ENCODE measurements at regions not wholly inside any gene's neighbourhood (a gene's known extent, or its start where the extent isn't known, plus 50 kb on each side); places are given as distances from the start of the nearest gene placed in this dataset.

GRCh38 chr5:105218018-105218417 is 1655.4 kb upstream of the NUDT12 start:
- H3K79me1 ChIP-seq (ENCODE audit: low read depth in 1 of 2, low read length in 2 of 2), result no peaks in the 10 kb centered on the region
- in situ Hi-C loops (cut with MboI; ENCODE audit: low sequenced_read_pairs), result no loop called here
- intact Hi-C loops (cut with micrococcal nuclease), result no loop called here
- no peak overlapping the region for H2BK120ac ChIP-seq (ENCODE audit: low read depth, low read length)
- H4K91ac ChIP-seq (ENCODE audit: insufficient read depth, low read depth, low read length), result no peak overlapping the region
- H4K8ac ChIP-seq (ENCODE audit: low read depth in 2 of 2, low read length in 2 of 2), result no peak overlapping the region
- H3K9me3 ChIP-seq (ENCODE audit: control insufficient read depth, insufficient read depth, low read length), result no peaks in the 10 kb centered on the region
- no peaks in the 10 kb centered on the region for H3K27me3 ChIP-seq (ENCODE audit: control insufficient read depth, insufficient read depth, low read length)
- no CpG with 5 or more reads among the region's 1 CpG for WGBS, 2 experiments (ENCODE audit: extremely low coverage in 2 of 2, insufficient read length in 1 of 2)
- no peak overlapping the region for H3K56ac ChIP-seq (ENCODE audit: extremely low read depth, insufficient read depth, low read length)
- H4K20me1 ChIP-seq (ENCODE audit: insufficient read depth, low read length), result no peaks in the 10 kb centered on the region
- H2BK5ac ChIP-seq (ENCODE audit: low read depth, low read length, poor library complexity, severe bottlenecking), result no peak overlapping the region
- no peak overlapping the region for H3K14ac ChIP-seq (replicated peaks; ENCODE audit: low read depth, low read length)
- no peak overlapping the region for H3K4me2 ChIP-seq (ENCODE audit: low read depth, low read length)
- no peak overlapping the region for H3K4ac ChIP-seq (ENCODE audit: low read depth, low read length)
- no peak overlapping the region for H3K9ac ChIP-seq (ENCODE audit: low read depth, low read length)
- DNase-seq, result no peak
- no peaks in the 10 kb centered on the region for H3K9me1 ChIP-seq (ENCODE audit: insufficient read depth, low read length)
- no peak overlapping the region for H3K4me3 ChIP-seq (ENCODE audit: insufficient read depth, low read depth, low read length)
- no peak overlapping the region for H2AK5ac ChIP-seq (ENCODE audit: low read depth, low read length)
- H3K23ac ChIP-seq (ENCODE audit: low read depth, low read length), result no peak overlapping the region
- H3K4me1 ChIP-seq (ENCODE audit: control insufficient read depth, insufficient read depth, low read length), result no peaks in the 10 kb centered on the region
- dilution Hi-C loops (cut with HindIII; ENCODE audit: low sequenced_read_pairs, unreplicated experiment), result no loop called here
- TF ChIP-seq FOS (IDR thresholded peaks at IDR 0.05; ENCODE audit: low read depth, low read length), result no peak
- no peak for TF ChIP-seq BHLHE40 (IDR thresholded peaks at IDR 0.05; ENCODE audit: low read depth, low read length)
- no peak for TF ChIP-seq CTCF (conservative IDR thresholded peaks at IDR 0.05; ENCODE audit: low read depth, low read length)
- TF ChIP-seq RAD21 (IDR thresholded peaks at IDR 0.05; ENCODE audit: low read length), result no peak
- TF ChIP-seq RCOR1 (IDR thresholded peaks at IDR 0.05; ENCODE audit: insufficient replicate concordance, low read length), result no peak
- TF ChIP-seq MXI1 (IDR thresholded peaks at IDR 0.05; ENCODE audit: borderline replicate concordance, low read depth, low read length), result no peak
- TF ChIP-seq MAFK (IDR thresholded peaks at IDR 0.05; ENCODE audit: low read depth, low read length), result no peak
- TF ChIP-seq ELK1 (IDR thresholded peaks at IDR 0.05; ENCODE audit: borderline replicate concordance, low read depth, low read length), result no peak
- no peak for ATAC-seq (ENCODE audit: low read depth)
- no peak overlapping the region for H2BK20ac ChIP-seq (ENCODE audit: low read depth, low read length)
- no peak overlapping the region for H2BK15ac ChIP-seq (ENCODE audit: low read depth, low read length)
- no peak overlapping the region for H4K5ac ChIP-seq (ENCODE audit: low read depth, low read length)
- no peak overlapping the region for H3K18ac ChIP-seq (ENCODE audit: low read depth, low read length)
- no TSS peak for BruUV-seq (replicated peaks)
- H2AFZ ChIP-seq (replicated peaks; ENCODE audit: low read length, poor library complexity), result no peak overlapping the region
- H3K27ac ChIP-seq (ENCODE audit: insufficient read depth, low read length), result no peak overlapping the region
- POLR2A ChIA-PET (ENCODE audit: unreplicated experiment), result no interaction called here
- CTCF ChIA-PET, result no interaction called here
- H2AK9ac ChIP-seq (replicated peaks; ENCODE audit: low read depth, low read length, poor library complexity), result no peak overlapping the region
- no peaks in the 10 kb centered on the region for H3K36me3 ChIP-seq (ENCODE audit: control insufficient read depth, insufficient read depth, low read length)

Data from IMR-90 (cell line).